ENCODE measurements at regions not wholly inside any gene's neighbourhood (a gene's known extent, or its start where the extent isn't known, plus 50 kb on each side); places are given as distances from the start of the nearest gene placed in this dataset.

DNA sequence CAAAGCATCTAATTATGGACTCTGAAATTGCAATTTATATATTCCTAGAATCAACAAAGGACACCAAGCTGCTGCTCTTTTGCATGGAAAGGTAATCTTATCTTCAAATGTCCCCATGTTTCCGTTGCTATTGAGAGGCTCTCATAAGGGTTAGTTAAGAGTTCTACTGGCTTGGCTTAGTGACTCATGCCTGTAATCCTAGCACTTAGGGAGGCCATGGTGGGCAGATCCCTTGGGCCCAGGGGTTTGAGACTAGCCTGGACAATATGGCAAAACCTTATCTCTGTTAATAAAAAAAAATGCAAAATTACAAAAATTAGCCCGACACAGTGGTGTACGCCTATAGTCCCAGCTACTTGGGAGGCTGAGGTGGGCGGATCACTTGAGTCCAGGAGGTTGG is 93.4 kb upstream of the RAPGEF2 start:
- no peak for TF ChIP-seq EZH2 (IDR thresholded peaks at IDR 0.05; ENCODE audit: borderline replicate concordance)
- TF ChIP-seq, protein P1, sequence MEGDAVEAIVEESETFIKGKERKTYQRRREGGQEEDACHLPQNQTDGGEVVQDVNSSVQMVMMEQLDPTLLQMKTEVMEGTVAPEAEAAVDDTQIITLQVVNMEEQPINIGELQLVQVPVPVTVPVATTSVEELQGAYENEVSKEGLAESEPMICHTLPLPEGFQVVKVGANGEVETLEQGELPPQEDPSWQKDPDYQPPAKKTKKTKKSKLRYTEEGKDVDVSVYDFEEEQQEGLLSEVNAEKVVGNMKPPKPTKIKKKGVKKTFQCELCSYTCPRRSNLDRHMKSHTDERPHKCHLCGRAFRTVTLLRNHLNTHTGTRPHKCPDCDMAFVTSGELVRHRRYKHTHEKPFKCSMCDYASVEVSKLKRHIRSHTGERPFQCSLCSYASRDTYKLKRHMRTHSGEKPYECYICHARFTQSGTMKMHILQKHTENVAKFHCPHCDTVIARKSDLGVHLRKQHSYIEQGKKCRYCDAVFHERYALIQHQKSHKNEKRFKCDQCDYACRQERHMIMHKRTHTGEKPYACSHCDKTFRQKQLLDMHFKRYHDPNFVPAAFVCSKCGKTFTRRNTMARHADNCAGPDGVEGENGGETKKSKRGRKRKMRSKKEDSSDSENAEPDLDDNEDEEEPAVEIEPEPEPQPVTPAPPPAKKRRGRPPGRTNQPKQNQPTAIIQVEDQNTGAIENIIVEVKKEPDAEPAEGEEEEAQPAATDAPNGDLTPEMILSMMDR (IDR thresholded peaks at IDR 0.05; ENCODE audit: poor library complexity): no peak
- TF ChIP-seq EZH2phosphoT487 (IDR thresholded peaks at IDR 0.05; ENCODE audit: low read depth, severe bottlenecking, unreplicated experiment): no peak
- Histone ChIP-seq H3K9me2 (replicated peaks; ENCODE audit: insufficient read depth) (no peaks in the 10 kb centered on the region), H3K4me3 (no peak overlapping the region), H3K4me1 (ENCODE audit: insufficient read depth) (no peaks in the 10 kb centered on the region), H3K27me3 (no peaks in the 10 kb centered on the region), H2AFZ (no peak overlapping the region), H4K20me1 (ENCODE audit: insufficient read depth, poor library complexity, severe bottlenecking) (no peaks in the 10 kb centered on the region), H3K36me3 (replicated peaks; ENCODE audit: insufficient read depth, low read depth) (no peaks in the 10 kb centered on the region), H3K4me2 (no peak overlapping the region), H3K79me2 (no peaks in the 10 kb centered on the region), H3K27ac (no peak overlapping the region), H3K9me3 (ENCODE audit: low read depth) (no peaks in the 10 kb centered on the region)
- WGBS (ENCODE audit: low lambda C conversion rate, missing lambda C conversion rate): 81% methylated on average over 4 of the region's 4 CpGs
- DNase-seq (ENCODE audit: low spot score): no peak

- TF ChIP-seq EZH2 (IDR thresholded peaks at IDR 0.05; ENCODE audit: borderline replicate concordance) (no peak), EZH2phosphoT487 (IDR thresholded peaks at IDR 0.05; ENCODE audit: low read depth, severe bottlenecking, unreplicated experiment) (no peak)
- TF ChIP-seq, protein P1 (IDR thresholded peaks at IDR 0.05; ENCODE audit: poor library complexity): no peak
- Histone ChIP-seq H3K4me1 (ENCODE audit: insufficient read depth) (no peaks in the 10 kb centered on the region), H3K27ac (no peak overlapping the region), H3K4me3 (no peak overlapping the region), H2AFZ (no peak overlapping the region), H3K27me3 (no peaks in the 10 kb centered on the region), H4K20me1 (ENCODE audit: insufficient read depth, poor library complexity, severe bottlenecking) (no peaks in the 10 kb centered on the region), H3K36me3 (replicated peaks; ENCODE audit: insufficient read depth, low read depth) (no peaks in the 10 kb centered on the region), H3K4me2 (no peak overlapping the region), H3K79me2 (no peaks in the 10 kb centered on the region), H3K9me3 (ENCODE audit: low read depth) (no peaks in the 10 kb centered on the region), H3K9me2 (replicated peaks; ENCODE audit: insufficient read depth) (no peaks in the 10 kb centered on the region)
- WGBS (ENCODE audit: low lambda C conversion rate, missing lambda C conversion rate): 94% methylated on average over 3 of the region's 3 CpGs
- no peak for DNase-seq (ENCODE audit: low spot score)
These were observed 92.8 kb upstream of the RAPGEF2 start for GRCh38 chr4:159010100-159010499.

DNA sequence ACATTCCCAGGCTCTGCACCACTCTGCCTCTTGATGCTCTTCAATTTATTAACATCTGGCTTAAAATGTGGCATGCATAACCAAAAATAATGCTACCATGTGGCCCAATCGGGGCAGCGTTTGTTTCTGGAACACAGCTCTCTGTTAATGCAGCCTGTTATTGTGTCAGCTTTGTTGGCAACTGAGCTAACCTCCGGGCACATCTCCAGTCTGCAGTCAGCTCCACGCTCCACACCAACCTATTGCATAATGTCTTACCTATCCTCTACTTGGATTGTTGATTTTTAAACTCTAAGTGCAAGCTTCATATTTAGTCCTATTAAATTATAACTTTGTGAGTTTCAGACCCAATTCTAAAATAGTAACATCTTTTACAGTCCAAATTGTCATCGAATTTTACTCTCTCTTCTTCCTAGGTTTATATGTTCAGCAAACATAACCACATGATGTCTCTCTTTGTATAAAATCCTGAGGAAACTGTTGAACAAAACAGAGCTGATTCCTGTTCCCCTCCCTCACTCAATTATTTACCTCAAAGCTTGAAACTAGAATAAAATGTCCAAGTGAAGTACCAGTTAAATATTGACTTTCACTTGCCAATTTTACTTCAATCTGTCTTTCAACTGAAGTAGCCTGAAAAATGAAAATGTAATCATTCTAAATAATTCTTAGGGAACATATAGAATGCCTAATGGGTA is 92.2 kb upstream of the RAPGEF2 start:
- peak overlapping the region; percentile 23 for H3K27ac ChIP-seq
- H2AFZ ChIP-seq: no peak overlapping the region
- peak; percentile 38 for DNase-seq (ENCODE audit: low spot score)
- H3K4me2 ChIP-seq: no peak overlapping the region
- no peaks in the 10 kb centered on the region for H3K9me2 ChIP-seq (replicated peaks; ENCODE audit: insufficient read depth)
- no peak for TF ChIP-seq EZH2 (IDR thresholded peaks at IDR 0.05; ENCODE audit: borderline replicate concordance)
- no peak for TF ChIP-seq EZH2phosphoT487 (IDR thresholded peaks at IDR 0.05; ENCODE audit: low read depth, severe bottlenecking, unreplicated experiment)
- TF ChIP-seq, protein P1 (IDR thresholded peaks at IDR 0.05; ENCODE audit: poor library complexity): no peak
- WGBS (ENCODE audit: low lambda C conversion rate, missing lambda C conversion rate): 62% methylated on average over 5 of the region's 5 CpGs
- no peaks in the 10 kb centered on the region for H3K79me2 ChIP-seq
- no peaks in the 10 kb centered on the region for H3K36me3 ChIP-seq (replicated peaks; ENCODE audit: insufficient read depth, low read depth)
- no peaks in the 10 kb centered on the region for H3K9me3 ChIP-seq (ENCODE audit: low read depth)
- no peak overlapping the region for H3K4me3 ChIP-seq
- H3K4me1 ChIP-seq (ENCODE audit: insufficient read depth): no peaks in the 10 kb centered on the region
- no peaks in the 10 kb centered on the region for H3K27me3 ChIP-seq
- no peaks in the 10 kb centered on the region for H4K20me1 ChIP-seq (ENCODE audit: insufficient read depth, poor library complexity, severe bottlenecking)
